Smooth muscle cell (in vitro differentiated cells): ENCODE measurements at regions not wholly inside any gene's neighbourhood (a gene's known extent, or its start where the extent isn't known, plus 50 kb on each side); places are given as distances from the start of the nearest gene placed in this dataset.

ENCODE experiments used
- DNase-seq: peaks from one replicate; lab custom pipeline; 2025; ENCODE audit not compliant: unreplicated experiment; lab: John Stamatoyannopoulos, UW
- H2AFZ ChIP-seq: fragments of 200-600 bp; sonication (generic); 2 replicates; pipeline ENCODE4 v1.6.0; 2016; ENCODE audit warnings: antibody characterized with exemption, low read depth, mild to moderate bottlenecking
- H3F3A ChIP-seq: fragments of 200-600 bp; sonication (generic); 2 replicates; pipeline ENCODE4 v1.6.0; 2017; ENCODE audit warnings: antibody characterized with exemption, low read depth
- H3K27ac ChIP-seq: fragments of 200-600 bp; sonication (generic); 2 replicates; pipeline ENCODE4 v1.5.1; 2016; ENCODE audit warnings: low read depth, mild to moderate bottlenecking
- H3K27me3 ChIP-seq: fragments of 200-600 bp; sonication (generic); 2 replicates; pipeline ENCODE4 v1.6.1; 2016; ENCODE audit warnings: low read depth, mild to moderate bottlenecking
- H3K36me3 ChIP-seq: fragments of 200-600 bp; sonication (generic); 2 replicates; pipeline ENCODE4 v1.5.1; 2016; ENCODE audit warnings: low read depth
- H3K4me1 ChIP-seq: fragments of 200-600 bp; sonication (generic); 2 replicates; pipeline ENCODE4 v1.5.1; 2016; ENCODE audit warnings: low read depth
- H3K4me2 ChIP-seq: fragments of 200-600 bp; sonication (generic); 2 replicates; pipeline ENCODE4 v1.6.0; 2016; ENCODE audit warnings: mild to moderate bottlenecking
- H3K4me3 ChIP-seq: fragments of 200-600 bp; sonication (generic); 2 replicates; pipeline ENCODE4 v1.5.1; 2016; ENCODE audit warnings: mild to moderate bottlenecking
- H3K79me2 ChIP-seq: fragments of 200-600 bp; sonication (generic); 2 replicates; pipeline ENCODE4 v1.6.0; 2016; ENCODE audit warnings: low read depth, mild to moderate bottlenecking
- H3K9ac ChIP-seq: fragments of 200-600 bp; sonication (generic); 2 replicates; pipeline ENCODE4 v1.6.0; 2016; ENCODE audit warnings: low read depth
- H3K9me3 ChIP-seq: fragments of 200-600 bp; sonication (generic); replicated peaks from 2 replicates; pipeline ENCODE4 v1.5.1; 2016; ENCODE audit warnings: low read depth
- H4K20me1 ChIP-seq: fragments of 200-600 bp; sonication (generic); 2 replicates; pipeline ENCODE4 v1.6.0; 2016; ENCODE audit warnings: low read depth
- CTCF ChIP-seq: fragments of 200-600 bp; sonication (generic); IDR thresholded peaks from 2 replicates; pipeline ENCODE4 v1.5.1; 2017; ENCODE audit warnings: borderline replicate concordance, mild to moderate bottlenecking, antibody characterized with exemption; ENCODE audit not compliant: insufficient read depth, poor library complexity, severe bottlenecking
- WGBS: methylation state at CpG from one replicate; pipeline ENCODE4 v1.1.7; 2016; ENCODE audit warnings: low lambda C conversion rate; 5-methylcytosine and 5-hydroxymethylcytosine counted together

- 54% methylated on average over 9 of the region's 9 CpGs for WGBS
- no peak overlapping the region for H3K9ac ChIP-seq
- no peaks in the 10 kb centered on the region for H3K79me2 ChIP-seq
Measured at GRCh38 chr22:47888817-47889216, 1126.4 kb downstream of the TBC1D22A start.

GRCh38 chr22:47884775-47885174 lies 1122.3 kb downstream of the TBC1D22A start:
- Histone ChIP-seq H3K9me3 (no peaks in the 10 kb centered on the region), H3K9ac (no peak overlapping the region), H3K4me3 (no peak overlapping the region), H3K36me3 (no peaks in the 10 kb centered on the region), H4K20me1 (no peaks in the 10 kb centered on the region), H3F3A (no peaks in the 10 kb centered on the region), H3K79me2 (no peaks in the 10 kb centered on the region), H3K4me1 (no peaks in the 10 kb centered on the region), H3K27me3 (no peaks in the 10 kb centered on the region), H3K27ac (no peak overlapping the region), H2AFZ (no peak overlapping the region), H3K4me2 (no peak overlapping the region)
- no peak for DNase-seq
- no peak for TF ChIP-seq CTCF
- WGBS = 96% methylated on average over 14 of the region's 14 CpGs

More at GRCh38 chr22:47888817-47889216, 1126.4 kb downstream of the TBC1D22A start:
- no peaks in the 10 kb centered on the region for H3K36me3 ChIP-seq
- H2AFZ ChIP-seq = no peak overlapping the region
- no peaks in the 10 kb centered on the region for H3F3A ChIP-seq
- H3K27ac ChIP-seq = peak overlapping the region; percentile 76
- H4K20me1 ChIP-seq = no peaks in the 10 kb centered on the region
- no peaks in the 10 kb centered on the region for H3K27me3 ChIP-seq
- TF ChIP-seq CTCF = no peak
- H3K4me3 ChIP-seq = no peak overlapping the region
- no peak for DNase-seq
- peak overlapping the region; percentile 15 for H3K4me2 ChIP-seq
- H3K4me1 ChIP-seq = no peaks in the 10 kb centered on the region
- no peaks in the 10 kb centered on the region for H3K9me3 ChIP-seq

DNA sequence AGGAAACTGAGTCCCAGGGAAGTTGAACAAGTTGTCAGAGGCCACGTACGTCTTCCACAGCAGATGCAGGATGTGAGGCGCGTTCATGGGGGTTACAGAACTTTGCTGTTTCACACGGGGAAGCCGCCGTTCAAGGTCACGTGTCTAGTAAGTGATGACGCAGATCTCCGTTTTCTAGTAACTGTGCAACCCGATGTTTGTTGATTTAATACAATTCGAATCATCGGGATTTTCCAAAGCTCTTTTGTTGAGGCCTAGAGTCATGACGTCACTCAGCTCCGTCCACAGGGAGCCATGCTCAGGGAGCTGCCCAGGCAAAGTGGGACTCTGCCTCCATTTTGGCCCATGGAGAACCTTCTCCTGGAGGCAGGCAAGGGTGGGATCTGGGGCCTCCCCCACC lies 1121.8 kb downstream of the TBC1D22A start:
- H3K9me3 ChIP-seq = no peaks in the 10 kb centered on the region
- H3K27me3 ChIP-seq = no peaks in the 10 kb centered on the region
- H3K36me3 ChIP-seq = no peaks in the 10 kb centered on the region
- H3K4me1 ChIP-seq = no peaks in the 10 kb centered on the region
- H4K20me1 ChIP-seq = no peaks in the 10 kb centered on the region
- H3K9ac ChIP-seq = no peak overlapping the region
- H3K4me3 ChIP-seq = no peak overlapping the region
- no peaks in the 10 kb centered on the region for H3K79me2 ChIP-seq
- whole genome bisulfite sequencing = 85% methylated on average over 15 of the region's 15 CpGs
- H2AFZ ChIP-seq = no peak overlapping the region
- no peak overlapping the region for H3K27ac ChIP-seq
- no peak for TF ChIP-seq CTCF
- no peaks in the 10 kb centered on the region for H3F3A ChIP-seq
- no peak for DNase-seq
- no peak overlapping the region for H3K4me2 ChIP-seq

DNA sequence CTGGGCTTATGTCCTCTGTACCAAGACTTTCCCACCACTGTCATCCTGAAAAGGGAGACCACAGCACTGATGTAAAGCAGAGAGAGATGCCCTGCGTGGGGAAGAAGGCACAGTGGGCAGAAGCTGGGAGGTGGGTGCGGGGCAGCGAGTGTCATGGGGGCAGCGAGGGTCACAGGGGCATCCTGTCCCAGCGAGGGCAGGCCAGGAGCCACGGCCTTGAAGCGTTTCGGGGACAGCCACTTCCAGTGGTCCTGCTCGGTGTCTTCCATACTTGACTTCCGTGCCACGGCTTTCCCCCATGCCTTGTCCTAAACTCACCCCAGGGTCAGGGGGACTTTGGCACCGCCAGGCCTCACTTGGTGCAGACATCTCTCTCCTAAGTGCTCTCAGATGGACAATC lies 1121.3 kb downstream of the TBC1D22A start:
- Histone ChIP-seq H3K36me3 (no peaks in the 10 kb centered on the region), H3K4me1 (no peaks in the 10 kb centered on the region), H3K9ac (no peak overlapping the region), H3K79me2 (no peaks in the 10 kb centered on the region), H2AFZ (no peak overlapping the region), H3K4me3 (no peak overlapping the region), H3K9me3 (no peaks in the 10 kb centered on the region), H4K20me1 (no peaks in the 10 kb centered on the region), H3K27me3 (no peaks in the 10 kb centered on the region), H3K4me2 (no peak overlapping the region), H3K27ac (no peak overlapping the region), H3F3A (no peaks in the 10 kb centered on the region)
- TF ChIP-seq CTCF = no peak
- WGBS = 88% methylated on average over 12 of the region's 12 CpGs
- no peak for DNase-seq
